GM12892 (cell line): ENCODE measurements at regions not wholly inside any gene's neighbourhood (a gene's known extent, or its start where the extent isn't known, plus 50 kb on each side); places are given as distances from the start of the nearest gene placed in this dataset.

Experiments
- POLR2A ChIP-seq: IDR thresholded peaks from 2 replicates; pipeline ENCODE4 v1.6.1; 2011; ENCODE audit warnings: low read depth, low read length, control low read depth
- POLR2AphosphoS5 ChIP-seq: IDR thresholded peaks from 2 replicates; pipeline ENCODE4 v1.6.1; 2011; ENCODE audit warnings: low read depth, low read length, control low read depth

DNA sequence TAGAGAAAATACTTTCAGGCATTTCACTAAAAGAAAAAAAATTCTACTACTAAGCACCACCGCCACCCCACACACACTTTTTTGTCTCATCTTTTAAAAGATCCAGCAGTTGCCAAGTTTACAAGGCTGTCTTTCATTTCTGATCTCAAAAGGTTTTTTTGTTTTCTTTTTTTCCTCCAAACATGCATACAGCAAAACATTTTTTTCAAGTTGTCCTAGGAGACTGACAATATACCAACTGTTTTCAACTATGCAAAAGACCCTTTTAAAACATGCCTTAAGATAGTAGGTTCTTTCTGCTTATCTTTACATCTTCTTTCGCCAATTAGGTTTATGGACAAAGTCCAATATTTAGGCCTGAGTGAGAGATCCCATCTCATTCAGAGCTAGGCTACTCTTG lies 65.2 kb downstream of the HMHB1 start:
- TF ChIP-seq POLR2A: no peak
- no peak for TF ChIP-seq POLR2AphosphoS5
